Parathyroid adenoma (tissue), 2 donors: ENCODE measurements at regions not wholly inside any gene's neighbourhood (a gene's known extent, or its start where the extent isn't known, plus 50 kb on each side); places are given as distances from the start of the nearest gene placed in this dataset.

Experiments
- H2AFZ ChIP-seq: fragments of 300-600 bp; sonication (generic); one replicate; pipeline ENCODE4 v1.7.0; 2017; ENCODE audit warnings: antibody characterized with exemption, mild to moderate bottlenecking
- H3K27ac ChIP-seq: fragments of 300-600 bp; sonication (generic); one replicate; pipeline ENCODE4 v1.7.0; 2017
- H3K27me3 ChIP-seq: fragments of 300-600 bp; sonication (generic); one replicate; pipeline ENCODE4 v1.7.0; 2017; ENCODE audit warnings: low read length; ENCODE audit not compliant: control insufficient read depth, insufficient read depth
- H3K36me3 ChIP-seq: fragments of 300-600 bp; sonication (generic); one replicate; pipeline ENCODE4 v1.7.0; 2017; ENCODE audit warnings: low read length; ENCODE audit not compliant: control insufficient read depth, insufficient read depth
- H3K4me1 ChIP-seq: fragments of 300-600 bp; sonication (generic); one replicate; pipeline ENCODE4 v1.7.0; 2017; ENCODE audit warnings: control low read depth
- H3K4me2 ChIP-seq: fragments of 300-600 bp; sonication (generic); one replicate; pipeline ENCODE4 v1.7.0; 2017; ENCODE audit warnings: low read length
- H3K4me3 ChIP-seq: fragments of 300-600 bp; sonication (generic); one replicate; pipeline ENCODE4 v1.7.0; 2017; ENCODE audit warnings: low read depth, low read length
- H3K79me2 ChIP-seq: fragments of 300-600 bp; sonication (generic); one replicate; pipeline ENCODE4 v1.7.0; 2017; ENCODE audit warnings: control low read depth
- H3K9ac ChIP-seq: fragments of 300-600 bp; sonication (generic); one replicate; pipeline ENCODE4 v1.7.0; 2017; ENCODE audit warnings: mild to moderate bottlenecking
- H3K9me3 ChIP-seq: fragments of 300-600 bp; sonication (generic); one replicate; pipeline ENCODE4 v1.7.0; 2017; ENCODE audit warnings: low read length; ENCODE audit not compliant: control insufficient read depth
- TF ChIP-seq, protein P1 (sequence below): fragments of 300-600 bp; sonication (generic); IDR thresholded peaks from one replicate; pipeline ENCODE4 v1.7.0; 2017; ENCODE audit warnings: antibody characterized with exemption, mild to moderate bottlenecking
- donor health status: primary hyperparathyroidism.

DNA sequence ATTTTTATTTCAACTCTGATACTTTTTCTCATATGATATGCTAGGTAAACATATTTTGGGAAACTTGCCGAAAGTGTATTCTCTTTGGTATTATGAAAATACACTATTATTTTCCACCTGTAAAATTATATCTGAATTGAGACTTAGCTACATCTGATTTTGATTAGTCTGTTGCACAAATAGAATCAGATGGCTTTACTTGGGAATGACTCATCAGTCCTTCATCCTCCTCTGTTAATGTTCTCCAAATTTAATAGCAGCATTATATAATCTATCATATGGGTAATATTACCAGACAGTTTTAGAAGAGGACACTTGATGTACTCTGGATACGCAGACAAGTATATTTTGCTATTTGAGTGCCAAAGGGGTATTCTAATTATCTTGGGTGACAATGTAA, 245.3 kb downstream of the CTH start:
- Histone ChIP-seq H3K27me3 (no peaks in the 10 kb centered on the region), H3K9ac (no peak overlapping the region), H3K36me3 (no peaks in the 10 kb centered on the region), H3K9me3 (no peaks in the 10 kb centered on the region), H3K4me1 (no peaks in the 10 kb centered on the region), H3K4me3 (no peak overlapping the region), H3K27ac (no peak overlapping the region), H2AFZ (no peak overlapping the region), H3K4me2 (no peak overlapping the region), H3K79me2 (no peaks in the 10 kb centered on the region)
- TF ChIP-seq, protein P1, sequence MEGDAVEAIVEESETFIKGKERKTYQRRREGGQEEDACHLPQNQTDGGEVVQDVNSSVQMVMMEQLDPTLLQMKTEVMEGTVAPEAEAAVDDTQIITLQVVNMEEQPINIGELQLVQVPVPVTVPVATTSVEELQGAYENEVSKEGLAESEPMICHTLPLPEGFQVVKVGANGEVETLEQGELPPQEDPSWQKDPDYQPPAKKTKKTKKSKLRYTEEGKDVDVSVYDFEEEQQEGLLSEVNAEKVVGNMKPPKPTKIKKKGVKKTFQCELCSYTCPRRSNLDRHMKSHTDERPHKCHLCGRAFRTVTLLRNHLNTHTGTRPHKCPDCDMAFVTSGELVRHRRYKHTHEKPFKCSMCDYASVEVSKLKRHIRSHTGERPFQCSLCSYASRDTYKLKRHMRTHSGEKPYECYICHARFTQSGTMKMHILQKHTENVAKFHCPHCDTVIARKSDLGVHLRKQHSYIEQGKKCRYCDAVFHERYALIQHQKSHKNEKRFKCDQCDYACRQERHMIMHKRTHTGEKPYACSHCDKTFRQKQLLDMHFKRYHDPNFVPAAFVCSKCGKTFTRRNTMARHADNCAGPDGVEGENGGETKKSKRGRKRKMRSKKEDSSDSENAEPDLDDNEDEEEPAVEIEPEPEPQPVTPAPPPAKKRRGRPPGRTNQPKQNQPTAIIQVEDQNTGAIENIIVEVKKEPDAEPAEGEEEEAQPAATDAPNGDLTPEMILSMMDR, result no peak

DNA sequence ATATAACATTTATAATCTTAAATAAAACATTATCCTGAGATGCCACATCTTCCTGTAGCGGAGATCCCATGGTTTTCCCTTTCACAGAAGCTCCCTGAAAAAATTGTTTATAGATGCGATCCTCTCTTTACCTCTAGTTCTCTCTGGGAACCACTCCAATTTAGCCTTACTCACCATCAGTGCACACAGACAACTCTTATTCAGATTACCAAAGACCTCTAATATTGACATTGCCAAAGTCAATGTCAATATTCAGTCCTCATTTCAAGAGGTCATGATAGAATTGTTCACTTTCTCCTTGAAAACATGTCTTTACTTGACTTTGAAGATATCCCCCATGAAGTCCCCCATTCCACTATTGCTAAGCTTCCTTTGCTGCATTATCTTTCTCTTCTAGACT, 248.8 kb downstream of the CTH start:
- Histone ChIP-seq H3K4me2 (no peak overlapping the region), H3K36me3 (no peaks in the 10 kb centered on the region), H2AFZ (no peak overlapping the region), H3K4me1 (no peaks in the 10 kb centered on the region), H3K27me3 (no peaks in the 10 kb centered on the region), H3K9me3 (no peaks in the 10 kb centered on the region), H3K4me3 (no peak overlapping the region), H3K27ac (no peak overlapping the region), H3K79me2 (no peaks in the 10 kb centered on the region), H3K9ac (no peak overlapping the region)
- TF ChIP-seq, protein P1, result no peak

DNA sequence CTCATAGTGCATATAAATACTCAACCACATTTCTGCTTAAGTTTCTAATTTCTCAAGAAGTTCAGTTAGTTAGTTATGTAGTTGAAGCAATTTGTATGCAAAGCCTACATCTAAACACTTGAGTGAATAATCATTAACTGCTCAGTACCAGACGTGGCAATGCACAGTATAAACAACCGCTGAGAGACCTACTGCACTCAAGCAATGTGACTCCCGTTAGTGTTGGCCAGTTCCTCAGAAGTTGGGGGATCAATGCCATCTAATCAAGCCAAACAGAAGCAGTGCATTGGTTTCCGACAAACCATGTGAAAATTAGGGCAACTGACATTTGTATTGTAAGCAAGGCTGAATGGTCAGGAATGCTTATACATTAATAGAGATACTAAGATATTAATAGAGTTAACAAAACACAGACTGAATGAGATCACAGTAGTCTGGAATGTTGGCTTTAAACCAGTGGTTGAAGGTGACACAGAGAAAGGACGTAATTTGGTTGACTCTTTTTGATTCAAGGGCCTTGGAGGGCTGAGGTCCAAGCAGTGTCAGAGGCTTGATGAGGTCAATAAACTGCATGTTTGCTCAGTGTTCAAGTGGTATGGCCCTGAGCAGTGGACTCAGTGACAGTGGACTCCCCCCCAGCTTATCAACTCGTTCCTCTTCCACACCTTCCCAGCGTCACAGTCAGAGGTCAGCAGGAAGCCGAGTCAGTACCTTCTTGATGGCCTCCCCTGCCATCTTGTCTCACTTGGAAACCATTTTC, 255.5 kb downstream of the CTH start:
- Histone ChIP-seq H3K4me2 (no peak overlapping the region), H3K79me2 (no peaks in the 10 kb centered on the region), H3K27me3 (no peaks in the 10 kb centered on the region), H3K9ac (no peak overlapping the region), H3K9me3 (no peaks in the 10 kb centered on the region), H3K4me1 (peaks cover under 1% of the 10 kb centered on the region), H3K36me3 (no peaks in the 10 kb centered on the region), H3K4me3 (no peak overlapping the region), H2AFZ (no peak overlapping the region), H3K27ac (no peak overlapping the region)
- TF ChIP-seq, protein P1, result no peak

DNA sequence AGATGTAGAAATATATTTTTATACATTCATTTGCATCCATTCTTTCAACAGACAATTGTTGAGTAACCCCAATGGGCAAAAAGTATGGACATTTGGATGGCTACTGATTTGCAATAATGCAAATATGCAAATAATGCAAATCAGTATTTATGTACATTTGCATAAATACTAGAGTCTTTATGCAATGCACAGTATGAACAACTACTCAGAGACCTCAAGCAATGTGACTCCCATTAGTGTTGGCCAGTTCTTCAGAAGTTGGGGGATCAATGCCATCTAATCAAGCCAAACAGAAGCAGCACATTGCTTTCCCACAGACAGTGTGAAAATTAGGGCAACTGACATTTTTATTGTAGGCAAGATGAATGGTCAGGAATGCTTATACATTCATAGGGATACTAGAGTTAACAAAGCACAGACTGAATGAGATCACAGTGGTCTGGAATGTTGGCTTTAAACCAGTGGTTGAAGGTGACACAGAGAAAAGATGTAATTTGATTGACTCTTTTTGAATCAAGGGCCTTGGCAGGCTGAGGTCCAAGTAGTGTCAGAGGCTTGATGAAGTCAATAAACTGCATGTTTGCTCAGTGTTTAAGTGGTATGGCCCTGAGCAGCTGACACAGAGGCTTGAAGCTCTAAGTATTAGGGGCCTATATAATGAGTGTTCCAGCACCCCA, 256.6 kb downstream of the CTH start:
- H3K27me3 ChIP-seq, result no peaks in the 10 kb centered on the region
- H3K9me3 ChIP-seq, result no peaks in the 10 kb centered on the region
- H3K4me3 ChIP-seq, result no peak overlapping the region
- H2AFZ ChIP-seq, result no peak overlapping the region
- H3K9ac ChIP-seq, result no peak overlapping the region
- H3K79me2 ChIP-seq, result no peaks in the 10 kb centered on the region
- H3K36me3 ChIP-seq, result no peaks in the 10 kb centered on the region
- TF ChIP-seq, protein P1, result no peak
- no peak overlapping the region for H3K4me2 ChIP-seq
- H3K4me1 ChIP-seq, result peaks cover 6% of the 10 kb centered on the region
- H3K27ac ChIP-seq, result no peak overlapping the region
